H1 (cell line): ENCODE measurements at regions not wholly inside any gene's neighbourhood (a gene's known extent, or its start where the extent isn't known, plus 50 kb on each side); places are given as distances from the start of the nearest gene placed in this dataset.

Experiments
- CTCF ChIA-PET: fragments of 300-600 bp; sonication (Branson Sonifier 250); formaldehyde crosslinking; loops from one replicate; lab custom pipeline; 2021; ENCODE audit not compliant: partially characterized antibody; lab: Charles Lee
- POLR2A ChIA-PET: fragments of 300-600 bp; sonication (Branson Sonifier 250); formaldehyde crosslinking; loops from one replicate; lab custom pipeline; 2021; ENCODE audit warnings: inconsistent platforms; ENCODE audit not compliant: partially characterized antibody; lab: Charles Lee
- DNase-seq, 2 experiments: peaks; one replicate each; pipeline versions ENCODE4 v3.0.0 to v3.0.0-alpha.2; 2010 to 2022; ENCODE audit warnings: low spot score in 2 of 2, low read depth in 1 of 2, mixed read lengths in 1 of 2
- FAIRE-seq: peaks from 2 replicates; lab custom pipeline; 2011; peaks lifted over from hg19 to GRCh38; lab: Jason Lieb, UNC
- H2AFZ ChIP-seq: 2 replicates; pipeline ENCODE4 v1.8.1; 2012; ENCODE audit warnings: low read length, inconsistent platforms
- H2AK5ac ChIP-seq: 2 replicates; pipeline ENCODE4 v1.6.1; 2013; ENCODE audit warnings: low read depth, low read length
- H2BK120ac ChIP-seq: replicated peaks from 2 replicates; pipeline ENCODE3; 2013; ENCODE audit warnings: low read depth, low read length, inconsistent platforms
- H2BK12ac ChIP-seq: 2 replicates; pipeline ENCODE4 v1.6.1; 2013; ENCODE audit warnings: low read depth, low read length
- H2BK15ac ChIP-seq: 2 replicates; pipeline ENCODE4 v1.6.1; 2013; ENCODE audit warnings: low read length
- H2BK20ac ChIP-seq: 2 replicates; pipeline ENCODE4 v1.6.1; 2013; ENCODE audit warnings: low read length
- H2BK5ac ChIP-seq: 2 replicates; pipeline ENCODE4 v1.6.1; 2013; ENCODE audit warnings: low read depth, low read length
- H3K14ac ChIP-seq: 2 replicates; pipeline ENCODE4 v1.6.1; 2013; ENCODE audit warnings: inconsistent platforms; ENCODE audit not compliant: insufficient read length
- H3K18ac ChIP-seq: 2 replicates; pipeline ENCODE4 v1.6.1; 2013; ENCODE audit warnings: low read length; ENCODE audit errors: extremely low read depth
- H3K23ac ChIP-seq: 2 replicates; pipeline ENCODE4 v1.6.1; 2013; ENCODE audit warnings: inconsistent platforms; ENCODE audit not compliant: insufficient read length
- H3K23me2 ChIP-seq: 2 replicates; pipeline ENCODE4 v1.6.1; 2013; ENCODE audit warnings: low read depth, low read length
- H3K27ac ChIP-seq: 2 replicates; pipeline ENCODE4 v1.6.1; 2011; ENCODE audit warnings: low read depth, low read length, inconsistent platforms
- H3K27me3 ChIP-seq, 4 experiments: replicated peaks in 1 of 4; 1 replicate in 1 of 4; 2 replicates in 3 of 4; pipeline versions ENCODE4 v1.6.1 to v1.8.1; 2011 to 2013; ENCODE audit warnings: low read length in 3 of 4, mild to moderate bottlenecking in 3 of 4, inconsistent platforms in 2 of 4, mixed read lengths in 2 of 4, moderate library complexity in 1 of 4; ENCODE audit not compliant: control insufficient read depth in 3 of 4, insufficient read depth in 3 of 4; ENCODE audit errors: extremely low read depth in 1 of 4
- H3K36me3 ChIP-seq, 4 experiments: 2 replicates each; pipeline versions ENCODE4 v1.6.1 to v1.8.1; 2011 to 2013; ENCODE audit warnings: mild to moderate bottlenecking in 4 of 4, low read length in 3 of 4, moderate library complexity in 2 of 4, control low read depth in 1 of 4, inconsistent platforms in 1 of 4; ENCODE audit not compliant: insufficient read depth in 4 of 4, control insufficient read depth in 2 of 4
- H3K4ac ChIP-seq: replicated peaks from 2 replicates; pipeline ENCODE3; 2013; ENCODE audit warnings: low read length, low read depth, mixed read lengths, inconsistent platforms; ENCODE audit not compliant: insufficient read length
- H3K4me1 ChIP-seq, 4 experiments: replicated peaks in 1 of 4; 1 replicate in 1 of 4; 2 replicates in 3 of 4; pipeline versions ENCODE4 v1.6.1 to v1.8.1; 2011 to 2013; ENCODE audit warnings: low read length in 3 of 4, inconsistent platforms in 2 of 4, mixed read lengths in 1 of 4; ENCODE audit not compliant: insufficient read depth in 4 of 4, control insufficient read depth in 3 of 4
- H3K4me2 ChIP-seq, 2 experiments: 2 replicates each; pipeline versions ENCODE4 v1.6.1 to v1.8.1; 2011 to 2013; ENCODE audit warnings: low read depth in 2 of 2, low read length in 2 of 2, control low read depth in 1 of 2, inconsistent platforms in 1 of 2, mild to moderate bottlenecking in 1 of 2; ENCODE audit not compliant: insufficient read depth in 1 of 2
- H3K4me3 ChIP-seq, 4 experiments: fragments of 200-600, 300-600 bp in 1 of 4; sonication (generic), shearing (Covaris generic), sonication (Bioruptor Twin) in 1 of 4; 2 replicates each; pipeline versions ENCODE4 v1.5.1 to v1.8.1; 2011 to 2016; ENCODE audit warnings: low read length in 4 of 4, low read depth in 3 of 4, control low read depth in 2 of 4, inconsistent platforms in 2 of 4, mild to moderate bottlenecking in 2 of 4, mixed read lengths in 1 of 4, moderate library complexity in 1 of 4; ENCODE audit not compliant: insufficient read depth in 2 of 4; ENCODE audit errors: extremely low read depth in 1 of 4
- H3K56ac ChIP-seq: replicated peaks from 2 replicates; pipeline ENCODE3; 2013; ENCODE audit warnings: low read depth, mild to moderate bottlenecking, mixed read lengths, low read length, inconsistent platforms; ENCODE audit not compliant: insufficient read length
- H3K79me1 ChIP-seq: 2 replicates; pipeline ENCODE4 v1.6.1; 2013; ENCODE audit warnings: low read depth, low read length, control low read depth
- H3K79me2 ChIP-seq, 2 experiments: 2 replicates each; pipeline versions ENCODE4 v1.6.1 to v1.8.1; 2012 to 2013; ENCODE audit warnings: low read length in 2 of 2, mild to moderate bottlenecking in 2 of 2, inconsistent platforms in 1 of 2; ENCODE audit not compliant: insufficient read depth in 2 of 2, control insufficient read depth in 1 of 2
- H3K9ac ChIP-seq, 4 experiments: replicated peaks in 1 of 4; 1 replicate in 1 of 4; 2 replicates in 3 of 4; pipeline versions ENCODE4 v1.6.1 to v1.8.1; 2011 to 2013; ENCODE audit warnings: low read depth in 3 of 4, low read length in 3 of 4, control low read depth in 2 of 4, mild to moderate bottlenecking in 2 of 4, moderate library complexity in 2 of 4, inconsistent platforms in 1 of 4; ENCODE audit errors: extremely low read depth in 1 of 4
- H3K9me3 ChIP-seq, 2 experiments: 2 replicates each; pipeline versions ENCODE4 v1.6.1 to v1.8.1; 2012 to 2013; ENCODE audit warnings: mild to moderate bottlenecking in 2 of 2, moderate library complexity in 2 of 2, control low read depth in 1 of 2, inconsistent platforms in 1 of 2, low read depth in 1 of 2, low read length in 1 of 2, mixed read lengths in 1 of 2; ENCODE audit not compliant: insufficient read depth in 2 of 2
- H4K20me1 ChIP-seq, 2 experiments: replicated peaks in 1 of 2; 2 replicates each; pipeline versions ENCODE3 to v1.8.1; 2011 to 2013; ENCODE audit warnings: inconsistent platforms in 2 of 2, low read length in 2 of 2, mild to moderate bottlenecking in 1 of 2; ENCODE audit not compliant: insufficient read depth in 2 of 2, control insufficient read depth in 1 of 2
- H4K5ac ChIP-seq: 2 replicates; pipeline ENCODE4 v1.6.1; 2013; ENCODE audit warnings: low read length, low read depth, mixed read lengths, inconsistent platforms; ENCODE audit not compliant: insufficient read length
- H4K8ac ChIP-seq: 2 replicates; pipeline ENCODE4 v1.8.0; 2013; ENCODE audit warnings: mild to moderate bottlenecking, moderate library complexity, low read length, inconsistent platforms; ENCODE audit not compliant: insufficient read depth; ENCODE audit errors: extremely low read depth
- H4K91ac ChIP-seq: replicated peaks from 2 replicates; pipeline ENCODE3; 2013; ENCODE audit warnings: low read length, mixed read lengths, inconsistent platforms; ENCODE audit not compliant: insufficient read length
- ASH2L ChIP-seq: fragments of 200-600, 300-600 bp; sonication (generic); IDR thresholded peaks from one replicate; pipeline ENCODE4 v1.7.1; 2017; ENCODE audit warnings: low read length
- CEBPB ChIP-seq: IDR thresholded peaks from 2 replicates; pipeline ENCODE4 v1.6.1; 2012; ENCODE audit warnings: low read depth, low read length
- HDAC2 ChIP-seq, 2 experiments: fragments of 300-600 bp in 1 of 2; sonication (generic) in 1 of 2; IDR thresholded peaks; 2 replicates each; pipeline ENCODE4 v1.6.1; 2011 to 2012; ENCODE audit warnings: low read depth in 2 of 2, low read length in 2 of 2, mild to moderate bottlenecking in 2 of 2, moderate library complexity in 2 of 2, borderline replicate concordance in 1 of 2, inconsistent platforms in 1 of 2
- NANOG ChIP-seq: IDR thresholded peaks from 2 replicates; pipeline ENCODE4 v1.6.1; 2011; ENCODE audit warnings: low read length, low read depth, mild to moderate bottlenecking, inconsistent platforms; ENCODE audit not compliant: insufficient read depth, poor library complexity, severe bottlenecking
- SP1 ChIP-seq: IDR thresholded peaks from 2 replicates; pipeline ENCODE4 v1.6.1; 2011; ENCODE audit warnings: low read depth, low read length
- TCF12 ChIP-seq: IDR thresholded peaks from 2 replicates; pipeline ENCODE4 v1.6.1; 2011; ENCODE audit warnings: low read depth, mild to moderate bottlenecking, low read length
- ZNF274 ChIP-seq: IDR thresholded peaks from 2 replicates; pipeline ENCODE4 v1.7.0; 2012; ENCODE audit warnings: low read length, borderline replicate concordance; ENCODE audit errors: extremely low read depth
- WGBS, 2 experiments: shearing (Covaris generic) in 1 of 2; methylation state at CpG; one replicate each; pipeline versions ENCODE4 v1.1.6 to v1.1.7; 2013 to 2015; ENCODE audit warnings: low lambda C conversion rate in 2 of 2, mixed read lengths in 2 of 2, inconsistent platforms in 1 of 2, low coverage in 1 of 2, missing lambda C conversion rate in 1 of 2; ENCODE audit not compliant: insufficient replicate concordance in 2 of 2, insufficient coverage in 1 of 2, insufficient read length in 1 of 2; ENCODE audit errors: extremely low coverage in 1 of 2, missing lambda C conversion rate in 1 of 2; 5-methylcytosine and 5-hydroxymethylcytosine counted together

DNA sequence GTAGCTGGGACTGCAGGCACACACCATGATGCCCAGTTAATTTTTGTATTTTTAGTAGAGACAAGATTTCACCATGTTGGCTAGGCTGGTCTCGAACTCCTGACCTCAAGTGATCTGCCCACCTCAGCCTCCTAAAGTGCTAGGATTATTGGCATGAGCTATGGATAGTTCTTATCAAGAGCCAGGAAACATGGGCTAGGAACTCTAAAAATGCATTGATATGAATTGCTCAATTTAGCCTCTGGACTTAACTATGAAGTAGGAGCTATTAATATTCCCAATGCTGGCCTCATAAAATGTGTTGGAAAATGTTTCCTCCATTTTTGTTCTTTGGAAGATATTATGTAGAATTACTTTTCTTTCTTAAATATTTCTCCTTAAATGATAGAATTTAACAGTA is 82.8 kb upstream of the PEX5L start:
- Histone ChIP-seq H4K5ac (no peak overlapping the region), H4K20me1 (no peaks in the 10 kb centered on the region), H3K4me2 (no peak overlapping the region), H4K91ac (no peak overlapping the region), H3K27me3 (no peaks in the 10 kb centered on the region), H3K23ac (no peak overlapping the region), H4K8ac (no peak overlapping the region), H3K79me2 (no peaks in the 10 kb centered on the region), H3K79me1 (no peaks in the 10 kb centered on the region), H2BK120ac (no peak overlapping the region), H3K56ac (no peak overlapping the region), H2BK5ac (no peak overlapping the region), H3K9me3 (peaks cover 0 to 5% of the 10 kb centered on the region in 2 experiments; a peak in 2 of 4 replicates), H3K23me2 (no peaks in the 10 kb centered on the region; the same call in 1 of the 2 replicates), H3K27ac (no peak overlapping the region), H3K4me1 (peaks cover 0 to 13% (median 4%) of the 10 kb centered on the region in 4 experiments; a peak in 3 of 7 replicates), H3K9ac (no peak overlapping the region), H3K4ac (no peak overlapping the region), H2AFZ (no peak overlapping the region), H2AK5ac (no peak overlapping the region), H2BK20ac (no peak overlapping the region), H3K14ac (no peak overlapping the region), H3K4me3 (no peak overlapping the region), H2BK12ac (no peak overlapping the region), H3K36me3 (no peaks in the 10 kb centered on the region), H3K18ac (no peak overlapping the region), H2BK15ac (no peak overlapping the region)
- no peak for DNase-seq
- FAIRE-seq = no peak
- ChIA-PET POLR2A (no interaction called here), CTCF (no interaction called here)
- WGBS, 2 experiments = 100% methylated on average over 1 of the region's 1 CpG; no CpG with 5 or more reads in 1 of the 2 experiments
- TF ChIP-seq HDAC2 (IDR thresholded peaks at IDR 0.05; ENCODE audit: borderline replicate concordance in 1 of 2, low read depth in 2 of 2, low read length in 2 of 2) (no peak), SP1 (no peak), NANOG (no peak), CEBPB (no peak), TCF12 (no peak), ZNF274 (no peak), ASH2L (no peak)
